ENCODE measurements at regions not wholly inside any gene's neighbourhood (a gene's known extent, or its start where the extent isn't known, plus 50 kb on each side); places are given as distances from the start of the nearest gene placed in this dataset.

- TF ChIP-seq, protein P1, sequence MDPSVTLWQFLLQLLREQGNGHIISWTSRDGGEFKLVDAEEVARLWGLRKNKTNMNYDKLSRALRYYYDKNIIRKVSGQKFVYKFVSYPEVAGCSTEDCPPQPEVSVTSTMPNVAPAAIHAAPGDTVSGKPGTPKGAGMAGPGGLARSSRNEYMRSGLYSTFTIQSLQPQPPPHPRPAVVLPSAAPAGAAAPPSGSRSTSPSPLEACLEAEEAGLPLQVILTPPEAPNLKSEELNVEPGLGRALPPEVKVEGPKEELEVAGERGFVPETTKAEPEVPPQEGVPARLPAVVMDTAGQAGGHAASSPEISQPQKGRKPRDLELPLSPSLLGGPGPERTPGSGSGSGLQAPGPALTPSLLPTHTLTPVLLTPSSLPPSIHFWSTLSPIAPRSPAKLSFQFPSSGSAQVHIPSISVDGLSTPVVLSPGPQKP (IDR thresholded peaks at IDR 0.05; ENCODE audit: low read depth, low read length) = no peak
- TF ChIP-seq MEF2B (IDR thresholded peaks at IDR 0.05; ENCODE audit: partially characterized antibody, poor library complexity, severe bottlenecking) (no peak), GABPA (IDR thresholded peaks at IDR 0.05; ENCODE audit: low read depth) (no peak)
Measured at GRCh38 chr5:126182971-126183695, 240.1 kb upstream of the GRAMD2B start (continued).

DNA sequence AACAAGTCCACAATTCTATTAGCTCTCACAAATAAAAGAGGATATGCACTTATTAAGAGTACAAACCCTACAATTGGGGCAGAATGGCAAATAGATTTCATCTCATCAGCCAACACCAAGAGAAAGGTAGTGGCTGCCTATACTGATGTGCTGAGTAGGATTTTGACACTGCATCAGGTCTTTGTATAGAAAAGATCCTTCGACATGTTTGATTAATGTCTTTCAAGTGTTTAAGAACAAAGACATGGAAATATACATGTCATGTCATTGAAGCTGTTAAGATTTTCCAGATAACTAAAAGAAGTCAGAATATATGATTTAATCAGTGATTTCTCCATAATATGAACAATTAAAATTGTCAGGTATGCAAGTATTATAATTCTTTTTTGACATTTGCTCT, 238.7 kb upstream of the GRAMD2B start:
- no peak for FAIRE-seq
- intact Hi-C loops (cut with micrococcal nuclease; ENCODE audit: unreplicated experiment) = no loop called here

More for the DNA sequence above, 238.7 kb upstream of the GRAMD2B start:
- 0% methylated on average over 1 of the region's 1 CpG for WGBS (ENCODE audit: insufficient coverage, insufficient replicate concordance, low lambda C conversion rate, missing lambda C conversion rate)
- no peaks in the 10 kb centered on the region for H3K36me3 ChIP-seq (ENCODE audit: control insufficient read depth in 2 of 2, insufficient read depth in 2 of 2, low read length in 1 of 2)
- H3K4me2 ChIP-seq (ENCODE audit: control insufficient read depth, insufficient read depth) = no peak overlapping the region
- no peak for DNase-seq (ENCODE audit: low read depth, low spot score)
- no peaks in the 10 kb centered on the region for H3K79me2 ChIP-seq (ENCODE audit: control insufficient read depth, insufficient read depth, low read length)
- BruUV-seq (replicated peaks) = no TSS peak
- no peak overlapping the region for H3K27ac ChIP-seq (ENCODE audit: control insufficient read depth, insufficient read depth)
- H3K4me3 ChIP-seq = no peak overlapping the region
- TF ChIP-seq MLLT1 (IDR thresholded peaks at IDR 0.05) (no peak), FOS (IDR thresholded peaks at IDR 0.05; ENCODE audit: borderline replicate concordance, extremely low read depth, insufficient read length) (no peak), TCF12 (IDR thresholded peaks at IDR 0.05; ENCODE audit: low read depth, low read length) (no peak), CEBPB (IDR thresholded peaks at IDR 0.05; ENCODE audit: borderline replicate concordance in 1 of 2, low read depth in 2 of 2, low read length in 2 of 2) (no peak), NBN (IDR thresholded peaks at IDR 0.05) (no peak)
- TF ChIP-seq, protein P2, sequence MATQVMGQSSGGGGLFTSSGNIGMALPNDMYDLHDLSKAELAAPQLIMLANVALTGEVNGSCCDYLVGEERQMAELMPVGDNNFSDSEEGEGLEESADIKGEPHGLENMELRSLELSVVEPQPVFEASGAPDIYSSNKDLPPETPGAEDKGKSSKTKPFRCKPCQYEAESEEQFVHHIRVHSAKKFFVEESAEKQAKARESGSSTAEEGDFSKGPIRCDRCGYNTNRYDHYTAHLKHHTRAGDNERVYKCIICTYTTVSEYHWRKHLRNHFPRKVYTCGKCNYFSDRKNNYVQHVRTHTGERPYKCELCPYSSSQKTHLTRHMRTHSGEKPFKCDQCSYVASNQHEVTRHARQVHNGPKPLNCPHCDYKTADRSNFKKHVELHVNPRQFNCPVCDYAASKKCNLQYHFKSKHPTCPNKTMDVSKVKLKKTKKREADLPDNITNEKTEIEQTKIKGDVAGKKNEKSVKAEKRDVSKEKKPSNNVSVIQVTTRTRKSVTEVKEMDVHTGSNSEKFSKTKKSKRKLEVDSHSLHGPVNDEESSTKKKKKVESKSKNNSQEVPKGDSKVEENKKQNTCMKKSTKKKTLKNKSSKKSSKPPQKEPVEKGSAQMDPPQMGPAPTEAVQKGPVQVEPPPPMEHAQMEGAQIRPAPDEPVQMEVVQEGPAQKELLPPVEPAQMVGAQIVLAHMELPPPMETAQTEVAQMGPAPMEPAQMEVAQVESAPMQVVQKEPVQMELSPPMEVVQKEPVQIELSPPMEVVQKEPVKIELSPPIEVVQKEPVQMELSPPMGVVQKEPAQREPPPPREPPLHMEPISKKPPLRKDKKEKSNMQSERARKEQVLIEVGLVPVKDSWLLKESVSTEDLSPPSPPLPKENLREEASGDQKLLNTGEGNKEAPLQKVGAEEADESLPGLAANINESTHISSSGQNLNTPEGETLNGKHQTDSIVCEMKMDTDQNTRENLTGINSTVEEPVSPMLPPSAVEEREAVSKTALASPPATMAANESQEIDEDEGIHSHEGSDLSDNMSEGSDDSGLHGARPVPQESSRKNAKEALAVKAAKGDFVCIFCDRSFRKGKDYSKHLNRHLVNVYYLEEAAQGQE (IDR thresholded peaks at IDR 0.05; ENCODE audit: low read depth, low read length) = no peak
- TF ChIP-seq, protein P3, sequence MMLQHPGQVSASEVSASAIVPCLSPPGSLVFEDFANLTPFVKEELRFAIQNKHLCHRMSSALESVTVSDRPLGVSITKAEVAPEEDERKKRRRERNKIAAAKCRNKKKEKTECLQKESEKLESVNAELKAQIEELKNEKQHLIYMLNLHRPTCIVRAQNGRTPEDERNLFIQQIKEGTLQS (IDR thresholded peaks at IDR 0.05; ENCODE audit: borderline replicate concordance, extremely low read depth, low read depth, low read length) = no peak
- ChIA-PET CTCF (no interaction called here), RAD21 (ENCODE audit: unreplicated experiment) (no interaction called here), POLR2A (no interaction called here), SMC1A (ENCODE audit: uncharacterized antibody, unreplicated experiment) (no interaction called here)
- H3K4me1 ChIP-seq (ENCODE audit: control insufficient read depth, insufficient read depth, low read length) = no peaks in the 10 kb centered on the region
- H3K27me3 ChIP-seq (replicated peaks in 1 of 2; ENCODE audit: control insufficient read depth in 2 of 2, insufficient read depth in 2 of 2, low read length in 1 of 2) = no peaks in the 10 kb centered on the region
- no peak overlapping the region for H2AFZ ChIP-seq (ENCODE audit: control insufficient read depth, low read depth, low read length)
- no peak for ATAC-seq
- H3K9ac ChIP-seq (ENCODE audit: control insufficient read depth, insufficient read depth, low read length) = no peak overlapping the region
- H3K9me3 ChIP-seq (replicated peaks; ENCODE audit: control insufficient read depth, insufficient read depth, low read length) = no peaks in the 10 kb centered on the region
- in situ Hi-C loops (cut with MboI) = no loop called here
- no peaks in the 10 kb centered on the region for H4K20me1 ChIP-seq (ENCODE audit: control insufficient read depth, insufficient read depth)

Data from GM12878 (cell line).